ENCODE measurements at regions not wholly inside any gene's neighbourhood (a gene's known extent, or its start where the extent isn't known, plus 50 kb on each side); places are given as distances from the start of the nearest gene placed in this dataset.

- Histone ChIP-seq H3K27ac (ENCODE audit: low read depth in 1 of 2, low read length in 2 of 2) (no peak overlapping the region), H3K4me1 (ENCODE audit: insufficient read depth, low read length) (no peaks in the 10 kb centered on the region), H3K27me3 (ENCODE audit: control insufficient read depth in 1 of 2, insufficient read depth in 2 of 2, low read length in 2 of 2) (no peaks in the 10 kb centered on the region), H3K9me3 (ENCODE audit: control insufficient read depth in 1 of 2, insufficient read depth in 1 of 2, low read length in 2 of 2) (peaks cover 0 to 7% of the 10 kb centered on the region in 2 experiments), H3K4me3 (ENCODE audit: low read length) (no peak overlapping the region), H3K36me3 (ENCODE audit: insufficient read depth, low read length) (no peaks in the 10 kb centered on the region)
- DNase-seq = no peak
- Mint-ChIP-seq H3K4me1 (ENCODE audit: low read depth) (no peaks in the 10 kb centered on the region), H3K4me3 (no peak overlapping the region), H3K36me3 (ENCODE audit: low read depth) (no peaks in the 10 kb centered on the region), H3K9me3 (peaks cover 19% of the 10 kb centered on the region), H3K27me3 (no peaks in the 10 kb centered on the region), H3K27ac (no peak overlapping the region)
- POLR2A ChIA-PET = no interaction called here
- CTCF ChIA-PET = no interaction called here
- intact Hi-C loops (cut with DNase I, micrococcal nuclease) = no loop called here
- ATAC-seq (ENCODE audit: poor library complexity) = no peak
- TF ChIP-seq CTCF (IDR thresholded peaks at IDR 0.05) = no peak
These were observed 364.3 kb upstream of the CDH10 start for GRCh38 chr5:25009063-25009462.

GRCh38 chr5:25006734-25007133 lies 362.0 kb upstream of the CDH10 start:
- no peaks in the 10 kb centered on the region for H3K27me3 Mint-ChIP-seq
- peaks cover 0 to 7% of the 10 kb centered on the region in 2 experiments for H3K9me3 ChIP-seq (ENCODE audit: control insufficient read depth in 1 of 2, insufficient read depth in 1 of 2, low read length in 2 of 2)
- no peaks in the 10 kb centered on the region for H3K4me1 Mint-ChIP-seq (ENCODE audit: low read depth)
- H3K27me3 ChIP-seq (ENCODE audit: control insufficient read depth in 1 of 2, insufficient read depth in 2 of 2, low read length in 2 of 2) = no peaks in the 10 kb centered on the region
- no peak for ATAC-seq (ENCODE audit: poor library complexity)
- no peak overlapping the region for H3K4me3 ChIP-seq (ENCODE audit: low read length)
- H3K9me3 Mint-ChIP-seq = peaks cover 18% of the 10 kb centered on the region
- H3K27ac ChIP-seq (ENCODE audit: low read depth in 1 of 2, low read length in 2 of 2) = no peak overlapping the region
- POLR2A ChIA-PET = no interaction called here
- H3K36me3 Mint-ChIP-seq (ENCODE audit: low read depth) = no peaks in the 10 kb centered on the region
- H3K36me3 ChIP-seq (ENCODE audit: insufficient read depth, low read length) = no peaks in the 10 kb centered on the region
- CTCF ChIA-PET = no interaction called here
- H3K27ac Mint-ChIP-seq = no peak overlapping the region
- H3K4me1 ChIP-seq (ENCODE audit: insufficient read depth, low read length) = no peaks in the 10 kb centered on the region
- H3K4me3 Mint-ChIP-seq = no peak overlapping the region
- TF ChIP-seq CTCF (IDR thresholded peaks at IDR 0.05) = no peak
- intact Hi-C loops (cut with DNase I, micrococcal nuclease) = no loop called here
- DNase-seq = no peak

GRCh38 chr5:25006237-25006636 lies 361.5 kb upstream of the CDH10 start:
- H3K36me3 Mint-ChIP-seq (ENCODE audit: low read depth) = no peaks in the 10 kb centered on the region
- Histone ChIP-seq H3K27me3 (ENCODE audit: control insufficient read depth in 1 of 2, insufficient read depth in 2 of 2, low read length in 2 of 2) (no peaks in the 10 kb centered on the region), H3K36me3 (ENCODE audit: insufficient read depth, low read length) (no peaks in the 10 kb centered on the region), H3K9me3 (ENCODE audit: control insufficient read depth in 1 of 2, insufficient read depth in 1 of 2, low read length in 2 of 2) (peaks cover 0 to 7% of the 10 kb centered on the region in 2 experiments), H3K4me1 (ENCODE audit: insufficient read depth, low read length) (no peaks in the 10 kb centered on the region), H3K4me3 (ENCODE audit: low read length) (no peak overlapping the region), H3K27ac (ENCODE audit: low read depth in 1 of 2, low read length in 2 of 2) (no peak overlapping the region)
- DNase-seq = no peak
- H3K27me3 Mint-ChIP-seq = no peaks in the 10 kb centered on the region
- TF ChIP-seq CTCF (IDR thresholded peaks at IDR 0.05) = no peak
- no peaks in the 10 kb centered on the region for H3K4me1 Mint-ChIP-seq (ENCODE audit: low read depth)
- no peak overlapping the region for H3K4me3 Mint-ChIP-seq
- intact Hi-C loops (cut with DNase I, micrococcal nuclease) = no loop called here
- H3K9me3 Mint-ChIP-seq = peaks cover 17% of the 10 kb centered on the region
- ATAC-seq (ENCODE audit: poor library complexity) = no peak
- CTCF ChIA-PET = no interaction called here
- POLR2A ChIA-PET = no interaction called here
- H3K27ac Mint-ChIP-seq = no peak overlapping the region

Data from CD4-positive, alpha-beta T cell (primary cell).